HL-60 (cell line): ENCODE measurements at regions not wholly inside any gene's neighbourhood (a gene's known extent, or its start where the extent isn't known, plus 50 kb on each side); places are given as distances from the start of the nearest gene placed in this dataset.

Experiments used
- DNase-seq, 2 experiments: peaks; one replicate each; pipeline ENCODE4 v3.0.0-alpha.2; 2010 to 2020; ENCODE audit warnings: low read depth in 1 of 2, low spot score in 1 of 2
- H3K27ac ChIP-seq: fragments of 250-450 bp; sonication (Bioruptor Pico); replicated peaks from 2 replicates; pipeline ENCODE4 v1.5.1; 2020; ENCODE audit warnings: mild to moderate bottlenecking, moderate library complexity
- H3K27me3 ChIP-seq: fragments of 250-450 bp; sonication (Bioruptor Pico); 2 replicates; pipeline ENCODE4 v1.5.1; 2021; ENCODE audit warnings: mild to moderate bottlenecking, moderate library complexity; ENCODE audit not compliant: insufficient read depth, poor library complexity, severe bottlenecking
- H3K4me3 ChIP-seq: replicated peaks from 2 replicates; pipeline ENCODE4 v1.5.1; 2011; ENCODE audit warnings: mild to moderate bottlenecking, control low read depth, low read length; ENCODE audit not compliant: insufficient read depth
- CTCF ChIP-seq: IDR thresholded peaks from one replicate; pipeline ENCODE4 v1.5.1; 2011; ENCODE audit warnings: low read length, control low read depth, inconsistent platforms; ENCODE audit not compliant: insufficient read depth
- GABPA ChIP-seq: IDR thresholded peaks from 2 replicates; pipeline ENCODE4 v1.6.1; 2012; ENCODE audit warnings: low read depth
- POLR2AphosphoS5 ChIP-seq: IDR thresholded peaks from 2 replicates; pipeline ENCODE4 v1.6.1; 2012; ENCODE audit warnings: low read depth
- REST ChIP-seq: IDR thresholded peaks from 2 replicates; pipeline ENCODE4 v1.6.1; 2012; ENCODE audit warnings: low read depth; ENCODE audit not compliant: insufficient replicate concordance
- SPI1 ChIP-seq: IDR thresholded peaks from 2 replicates; pipeline ENCODE4 v1.6.1; 2012; ENCODE audit warnings: low read depth, mild to moderate bottlenecking, borderline replicate concordance

GRCh38 chr3:132822266-132822665 is 100.1 kb upstream of the NPHP3 start:
- no peak overlapping the region for H3K27ac ChIP-seq
- no peak overlapping the region for H3K4me3 ChIP-seq
- H3K27me3 ChIP-seq = peaks cover 2% of the 10 kb centered on the region
- DNase-seq = no peak
- TF ChIP-seq REST = no peak
- TF ChIP-seq GABPA = no peak

DNA sequence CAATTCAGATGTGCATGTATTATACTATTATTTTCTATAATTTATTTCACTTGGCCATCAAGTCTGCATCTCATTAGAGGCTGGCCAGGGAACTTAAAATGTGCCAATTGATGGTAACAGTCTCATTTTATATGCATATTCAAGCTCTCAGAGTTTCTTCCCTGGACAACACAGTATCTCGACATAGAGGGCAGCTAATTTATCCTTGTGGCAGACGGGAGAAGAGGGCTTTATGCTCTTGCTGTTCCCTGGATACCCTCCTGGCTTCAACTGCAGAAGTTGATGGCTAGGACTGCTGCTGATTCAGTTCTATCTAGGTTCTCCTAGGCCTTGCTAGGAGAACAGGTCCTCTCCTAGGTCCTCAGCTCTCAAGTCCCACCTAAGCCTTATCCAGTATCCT is 99.1 kb upstream of the NPHP3 start:
- TF ChIP-seq SPI1 = no peak
- no peak for TF ChIP-seq POLR2AphosphoS5
- no peak for TF ChIP-seq CTCF
- no peak for TF ChIP-seq GABPA
- TF ChIP-seq REST = no peak

GRCh38 chr3:132818251-132818650 is 96.0 kb upstream of the NPHP3 start:
- Histone ChIP-seq H3K27ac (no peak overlapping the region), H3K27me3 (peaks cover 2% of the 10 kb centered on the region), H3K4me3 (no peak overlapping the region)
- TF ChIP-seq REST (no peak), GABPA (no peak), CTCF (no peak), SPI1 (no peak), POLR2AphosphoS5 (no peak)
- no peak for DNase-seq

More for the DNA sequence above, 99.1 kb upstream of the NPHP3 start:
- Histone ChIP-seq H3K27ac (no peak overlapping the region), H3K4me3 (no peak overlapping the region), H3K27me3 (peaks cover 2% of the 10 kb centered on the region)
- DNase-seq = no peak

DNA sequence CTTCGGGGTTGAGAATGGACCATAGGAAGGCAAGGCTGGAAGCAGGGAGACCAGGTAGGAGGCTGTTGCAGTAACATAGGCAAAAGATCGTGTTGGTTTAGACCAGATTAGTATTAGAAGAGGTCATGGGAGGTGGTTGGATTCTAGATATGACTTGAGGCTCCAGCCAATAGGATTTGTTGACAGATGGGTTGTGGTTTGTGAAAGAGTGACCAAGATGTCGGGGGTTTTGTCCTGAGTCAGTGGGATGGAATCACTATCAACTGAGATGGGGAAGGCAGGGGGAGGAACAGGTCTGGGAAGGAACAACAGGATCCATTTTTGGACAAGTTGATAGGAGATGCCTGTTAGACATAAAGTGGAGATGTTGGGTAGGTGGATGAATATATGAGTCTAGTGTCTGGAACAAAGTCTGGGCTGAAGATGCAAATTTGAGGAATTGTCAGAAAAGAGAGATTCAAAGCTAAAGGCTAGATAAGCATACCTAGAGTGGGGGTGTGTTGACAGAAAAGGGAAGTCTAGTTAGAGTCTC is 95.5 kb upstream of the NPHP3 start:
- no peak for TF ChIP-seq POLR2AphosphoS5
- no peak for TF ChIP-seq CTCF
- no peak for TF ChIP-seq REST
- no peak for TF ChIP-seq GABPA
- H3K27ac ChIP-seq = no peak overlapping the region
- peaks cover 2% of the 10 kb centered on the region for H3K27me3 ChIP-seq
- H3K4me3 ChIP-seq = no peak overlapping the region
- DNase-seq = no peak
